Ovary (tissue), 3 donors: ENCODE measurements at regions not wholly inside any gene's neighbourhood (a gene's known extent, or its start where the extent isn't known, plus 50 kb on each side); places are given as distances from the start of the nearest gene placed in this dataset.

Experiments
- CTCF ChIP-seq, 3 donors: fragments of 450-650 bp in 2 of 3; fragments of 200-600 bp in 1 of 3; IDR thresholded peaks; one replicate each; pipeline versions ENCODE4 v1.5.1 to v1.8.0; 2016 to 2022; ENCODE audit warnings: antibody characterized with exemption in 3 of 3, mild to moderate bottlenecking in 1 of 3
- POLR2A ChIP-seq: fragments of 450-650 bp; IDR thresholded peaks from one replicate; pipeline ENCODE4 v1.6.1; 2017; ENCODE audit warnings: antibody characterized with exemption, mild to moderate bottlenecking, moderate library complexity
- donor health status: DM: no; HTN: no; CAD: no.

GRCh38 chr11:43145653-43146052 lies 166.1 kb upstream of the API5 start:
- TF ChIP-seq CTCF (IDR thresholded peaks at IDR 0.05): no peak
- no peak for TF ChIP-seq POLR2A
